ENCODE measurements at regions not wholly inside any gene's neighbourhood (a gene's known extent, or its start where the extent isn't known, plus 50 kb on each side); places are given as distances from the start of the nearest gene placed in this dataset.

- intact Hi-C loops (cut with micrococcal nuclease; ENCODE audit: unreplicated experiment), result loop anchor here (2.0 to 5.0 kb wide), 2 partner anchors 661 to 883 kb away; no protein-coding TSS in a partner anchor
- TF ChIP-seq, protein P1, sequence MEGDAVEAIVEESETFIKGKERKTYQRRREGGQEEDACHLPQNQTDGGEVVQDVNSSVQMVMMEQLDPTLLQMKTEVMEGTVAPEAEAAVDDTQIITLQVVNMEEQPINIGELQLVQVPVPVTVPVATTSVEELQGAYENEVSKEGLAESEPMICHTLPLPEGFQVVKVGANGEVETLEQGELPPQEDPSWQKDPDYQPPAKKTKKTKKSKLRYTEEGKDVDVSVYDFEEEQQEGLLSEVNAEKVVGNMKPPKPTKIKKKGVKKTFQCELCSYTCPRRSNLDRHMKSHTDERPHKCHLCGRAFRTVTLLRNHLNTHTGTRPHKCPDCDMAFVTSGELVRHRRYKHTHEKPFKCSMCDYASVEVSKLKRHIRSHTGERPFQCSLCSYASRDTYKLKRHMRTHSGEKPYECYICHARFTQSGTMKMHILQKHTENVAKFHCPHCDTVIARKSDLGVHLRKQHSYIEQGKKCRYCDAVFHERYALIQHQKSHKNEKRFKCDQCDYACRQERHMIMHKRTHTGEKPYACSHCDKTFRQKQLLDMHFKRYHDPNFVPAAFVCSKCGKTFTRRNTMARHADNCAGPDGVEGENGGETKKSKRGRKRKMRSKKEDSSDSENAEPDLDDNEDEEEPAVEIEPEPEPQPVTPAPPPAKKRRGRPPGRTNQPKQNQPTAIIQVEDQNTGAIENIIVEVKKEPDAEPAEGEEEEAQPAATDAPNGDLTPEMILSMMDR (conservative IDR thresholded peaks at IDR 0.05; ENCODE audit: low read depth, low read length), result no peak
- no peak for TF ChIP-seq EZH2 (IDR thresholded peaks at IDR 0.05; ENCODE audit: borderline replicate concordance, low read depth, low read length, poor library complexity, severe bottlenecking)
- POLR2A ChIA-PET (ENCODE audit: low non-redundant PET), result no interaction called here
- Histone ChIP-seq H3K9me3 (ENCODE audit: low read depth, low read length, poor library complexity, severe bottlenecking) (no peaks in the 10 kb centered on the region), H3K27me3 (replicated peaks; ENCODE audit: insufficient read depth, low read depth, low read length, poor library complexity) (no peaks in the 10 kb centered on the region), H3K4me3 (ENCODE audit: low read depth, low read length, poor library complexity, severe bottlenecking) (no peak overlapping the region), H3K27ac (ENCODE audit: low read depth, low read length, poor library complexity, severe bottlenecking) (no peak overlapping the region), H3K4me1 (ENCODE audit: insufficient read depth, low read length, poor library complexity, severe bottlenecking) (peaks cover 7% of the 10 kb centered on the region), H3K36me3 (ENCODE audit: insufficient read depth, low read length, poor library complexity, severe bottlenecking) (no peaks in the 10 kb centered on the region)
- no peak for DNase-seq (ENCODE audit: low spot score)
- CTCF ChIA-PET, result interaction anchor here (0.7 to 1.9 kb wide), 4 partner anchors 11 to 884 kb away, joined by 3 to 7 read pairs (median 4); no protein-coding TSS in a partner anchor
- no TSS peak for BruUV-seq (replicated peaks)
Observed at GRCh38 chr2:160993654-160994061, 166.6 kb upstream of the TANK start.

DNA sequence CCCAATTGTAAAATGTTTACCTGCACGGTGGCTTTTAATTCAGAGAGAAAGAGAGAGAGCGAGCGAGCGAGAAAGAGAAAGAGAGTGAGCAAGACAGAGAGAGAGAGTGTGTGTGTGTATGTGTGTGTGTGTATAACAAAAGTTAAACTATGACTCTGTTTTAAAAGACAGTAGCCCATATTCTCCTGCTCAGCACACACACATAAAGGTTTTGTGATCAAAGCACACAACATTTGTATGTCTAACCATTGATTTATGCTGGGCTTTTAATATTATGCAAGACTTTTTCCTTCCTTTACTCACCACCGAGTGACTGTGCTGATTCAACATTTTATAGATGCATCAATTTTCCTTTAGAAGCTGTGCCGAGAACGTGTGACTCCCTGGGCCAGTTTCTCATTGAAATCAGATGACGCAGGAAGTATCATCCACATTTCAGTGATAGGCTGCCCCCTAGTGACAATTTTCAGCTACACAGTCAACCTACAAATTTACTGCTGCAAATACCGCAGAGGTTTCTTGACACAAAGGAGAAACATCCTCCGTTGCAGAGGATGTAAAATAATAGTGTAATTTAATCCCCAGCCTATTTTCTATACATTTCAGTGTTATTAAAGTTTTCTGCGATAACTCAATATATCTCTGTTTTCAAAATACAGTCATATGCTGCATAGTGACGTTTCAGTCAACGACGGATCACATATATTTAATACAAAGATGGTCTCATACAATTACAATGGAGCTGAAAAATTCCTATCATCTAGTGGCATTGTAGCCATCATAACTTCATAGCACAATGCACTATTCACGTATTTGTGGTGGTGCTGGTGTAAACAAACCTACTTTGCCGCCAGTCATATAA lies 165.9 kb upstream of the TANK start:
- intact Hi-C loops (cut with micrococcal nuclease; ENCODE audit: unreplicated experiment), result loop anchor here (2.0 to 5.0 kb wide), 2 partner anchors 662 to 884 kb away; no protein-coding TSS in a partner anchor
- BruUV-seq (replicated peaks), result no TSS peak
- peak; percentile 89 for DNase-seq (ENCODE audit: low spot score)
- no peaks in the 10 kb centered on the region for H3K9me3 ChIP-seq (ENCODE audit: low read depth, low read length, poor library complexity, severe bottlenecking)
- no peak for TF ChIP-seq EZH2 (IDR thresholded peaks at IDR 0.05; ENCODE audit: borderline replicate concordance, low read depth, low read length, poor library complexity, severe bottlenecking)
- TF ChIP-seq, protein P1 (conservative IDR thresholded peaks at IDR 0.05; ENCODE audit: low read depth, low read length), result peak; percentile 84
- no peak overlapping the region for H3K27ac ChIP-seq (ENCODE audit: low read depth, low read length, poor library complexity, severe bottlenecking)
- no peaks in the 10 kb centered on the region for H3K27me3 ChIP-seq (replicated peaks; ENCODE audit: insufficient read depth, low read depth, low read length, poor library complexity)
- ChIA-PET CTCF (interaction anchor here (0.6 to 1.9 kb wide), 9 partner anchors 10 to 884 kb away, joined by 3 to 7 read pairs (median 4); no protein-coding TSS in a partner anchor), POLR2A (ENCODE audit: low non-redundant PET) (interaction anchor here (0.7 kb wide), 1 partner anchor 39 kb away, joined by 4 read pairs; no protein-coding TSS in a partner anchor)
- H3K36me3 ChIP-seq (ENCODE audit: insufficient read depth, low read length, poor library complexity, severe bottlenecking), result no peaks in the 10 kb centered on the region
- H3K4me3 ChIP-seq (ENCODE audit: low read depth, low read length, poor library complexity, severe bottlenecking), result no peak overlapping the region
- H3K4me1 ChIP-seq (ENCODE audit: insufficient read depth, low read length, poor library complexity, severe bottlenecking), result peaks cover 7% of the 10 kb centered on the region

- intact Hi-C loops (cut with micrococcal nuclease; ENCODE audit: unreplicated experiment), result no loop called here
Observed at GRCh38 chr2:160996584-160996983, 163.6 kb upstream of the TANK start.

More at GRCh38 chr2:160996584-160996983, 163.6 kb upstream of the TANK start:
- H3K4me1 ChIP-seq (ENCODE audit: insufficient read depth, low read length, poor library complexity, severe bottlenecking), result peaks cover 7% of the 10 kb centered on the region
- H3K27me3 ChIP-seq (replicated peaks; ENCODE audit: insufficient read depth, low read depth, low read length, poor library complexity), result no peaks in the 10 kb centered on the region
- no peak overlapping the region for H3K27ac ChIP-seq (ENCODE audit: low read depth, low read length, poor library complexity, severe bottlenecking)
- no peaks in the 10 kb centered on the region for H3K9me3 ChIP-seq (ENCODE audit: low read depth, low read length, poor library complexity, severe bottlenecking)
- no peak overlapping the region for H3K4me3 ChIP-seq (ENCODE audit: low read depth, low read length, poor library complexity, severe bottlenecking)
- BruUV-seq (replicated peaks), result no TSS peak
- CTCF ChIA-PET, result interaction anchor here (0.6 kb wide), 1 partner anchor 672 kb away, joined by 3 read pairs; no protein-coding TSS in a partner anchor
- TF ChIP-seq, protein P1 (conservative IDR thresholded peaks at IDR 0.05; ENCODE audit: low read depth, low read length), result no peak
- TF ChIP-seq EZH2 (IDR thresholded peaks at IDR 0.05; ENCODE audit: borderline replicate concordance, low read depth, low read length, poor library complexity, severe bottlenecking), result no peak
- POLR2A ChIA-PET (ENCODE audit: low non-redundant PET), result no interaction called here
- no peak for DNase-seq (ENCODE audit: low spot score)
- H3K36me3 ChIP-seq (ENCODE audit: insufficient read depth, low read length, poor library complexity, severe bottlenecking), result no peaks in the 10 kb centered on the region
